GM23248 (cell line): ENCODE measurements at regions not wholly inside any gene's neighbourhood (a gene's known extent, or its start where the extent isn't known, plus 50 kb on each side); places are given as distances from the start of the nearest gene placed in this dataset.

ENCODE experiments used
- EZH2 ChIP-seq: fragments of 200-600 bp; sonication (generic); IDR thresholded peaks from 2 replicates; pipeline ENCODE4 v1.6.1; 2018; ENCODE audit warnings: antibody characterized with exemption, mild to moderate bottlenecking; ENCODE audit not compliant: insufficient read depth, poor library complexity, severe bottlenecking
- EZH2phosphoT487 ChIP-seq: fragments of 200-600 bp; sonication (generic); IDR thresholded peaks from 2 replicates; pipeline ENCODE4 v1.6.1; 2018; ENCODE audit warnings: antibody characterized with exemption, moderate library complexity, mild to moderate bottlenecking, low read depth; ENCODE audit not compliant: insufficient read depth

DNA sequence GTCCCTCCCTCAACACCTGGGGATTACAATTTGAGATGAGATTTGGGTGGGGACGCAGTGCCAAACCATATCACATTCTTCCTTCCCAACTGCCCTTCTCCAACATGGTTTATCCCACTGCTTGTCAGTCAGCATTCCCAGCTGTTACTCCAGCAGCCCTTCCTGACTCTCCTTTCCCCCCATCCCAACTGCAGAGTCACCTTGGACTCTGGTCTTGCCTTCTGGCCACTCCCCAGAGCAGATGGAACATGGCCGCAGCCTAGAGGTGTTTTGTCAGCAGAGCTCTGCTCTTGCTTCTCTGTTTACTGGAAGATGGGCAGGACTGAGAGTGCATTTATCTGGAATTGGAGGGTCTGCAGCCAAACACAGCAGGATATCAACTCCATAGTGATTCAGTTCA, 51.2 kb upstream of the MEX3C start:
- no peak for TF ChIP-seq EZH2
- TF ChIP-seq EZH2phosphoT487, result no peak
